H54 (cell line): ENCODE measurements at regions not wholly inside any gene's neighbourhood (a gene's known extent, or its start where the extent isn't known, plus 50 kb on each side); places are given as distances from the start of the nearest gene placed in this dataset.

Source experiments
- DNase-seq: peaks from one replicate; pipeline ENCODE4 v3.0.0; 2011; ENCODE audit warnings: low spot score, mixed read lengths; ENCODE audit not compliant: insufficient read length
- FAIRE-seq: peaks from 3 replicates; lab custom pipeline; 2011; peaks lifted over from hg19 to GRCh38; lab: Jason Lieb, UNC
- POLR2A ChIP-seq: IDR thresholded peaks from 2 replicates; pipeline ENCODE4 v1.6.1; 2011; ENCODE audit warnings: low read depth, mild to moderate bottlenecking, low read length

- no peak for TF ChIP-seq POLR2A
- no peak for DNase-seq
- no peak for FAIRE-seq
Observed at GRCh38 chr6:85826997-85827396, 184.3 kb upstream of the SYNCRIP start.

- TF ChIP-seq POLR2A: no peak
- DNase-seq (no peak), FAIRE-seq (no peak)
Observed at GRCh38 chr6:85824329-85824728, 181.6 kb upstream of the SYNCRIP start.

DNA sequence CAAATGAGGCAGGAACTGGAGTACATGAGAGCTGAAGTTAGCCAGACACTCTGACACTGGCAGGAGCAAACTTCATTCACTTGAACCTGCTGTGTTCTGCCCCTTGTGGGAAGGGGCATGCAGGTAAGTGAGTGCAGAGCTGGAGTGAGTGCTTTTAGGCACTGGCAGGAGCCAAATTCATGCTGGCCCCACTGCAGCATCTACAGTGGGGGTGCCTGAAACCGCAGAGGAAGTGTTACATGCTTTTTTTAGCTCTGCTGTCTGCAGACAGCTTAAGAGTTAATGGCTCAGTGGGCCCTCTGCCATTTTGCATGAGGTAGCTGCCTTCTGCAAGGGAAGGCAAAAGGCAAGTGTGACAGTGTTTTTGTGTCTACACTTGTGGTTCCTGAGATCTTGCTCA is 167.9 kb upstream of the SYNCRIP start:
- no peak for TF ChIP-seq POLR2A
- no peak for DNase-seq

DNA sequence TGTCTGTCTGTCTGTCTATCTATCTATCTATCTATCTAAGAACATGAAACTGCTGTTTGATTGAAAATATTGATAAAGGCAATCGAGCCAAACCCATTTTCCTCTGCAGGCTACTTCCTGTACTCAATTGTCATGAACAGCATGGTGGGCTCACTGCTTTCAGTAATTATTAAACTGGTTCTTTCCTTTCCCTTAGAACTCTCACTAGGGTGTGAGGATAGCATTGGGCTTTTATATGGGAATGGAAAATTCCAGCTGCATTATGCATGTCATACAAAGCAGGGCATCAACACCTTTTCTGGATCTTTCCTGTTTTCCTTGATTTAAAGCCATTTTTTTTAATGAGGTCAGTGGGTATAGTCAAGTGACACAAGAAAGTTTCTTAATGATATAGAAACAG is 161.0 kb upstream of the SYNCRIP start:
- no peak for FAIRE-seq
- DNase-seq: no peak
- no peak for TF ChIP-seq POLR2A

More for the DNA sequence above, 167.9 kb upstream of the SYNCRIP start:
- FAIRE-seq: no peak

GRCh38 chr6:85802162-85802561 is 159.5 kb upstream of the SYNCRIP start:
- no peak for FAIRE-seq
- no peak for DNase-seq
- TF ChIP-seq POLR2A: no peak

DNA sequence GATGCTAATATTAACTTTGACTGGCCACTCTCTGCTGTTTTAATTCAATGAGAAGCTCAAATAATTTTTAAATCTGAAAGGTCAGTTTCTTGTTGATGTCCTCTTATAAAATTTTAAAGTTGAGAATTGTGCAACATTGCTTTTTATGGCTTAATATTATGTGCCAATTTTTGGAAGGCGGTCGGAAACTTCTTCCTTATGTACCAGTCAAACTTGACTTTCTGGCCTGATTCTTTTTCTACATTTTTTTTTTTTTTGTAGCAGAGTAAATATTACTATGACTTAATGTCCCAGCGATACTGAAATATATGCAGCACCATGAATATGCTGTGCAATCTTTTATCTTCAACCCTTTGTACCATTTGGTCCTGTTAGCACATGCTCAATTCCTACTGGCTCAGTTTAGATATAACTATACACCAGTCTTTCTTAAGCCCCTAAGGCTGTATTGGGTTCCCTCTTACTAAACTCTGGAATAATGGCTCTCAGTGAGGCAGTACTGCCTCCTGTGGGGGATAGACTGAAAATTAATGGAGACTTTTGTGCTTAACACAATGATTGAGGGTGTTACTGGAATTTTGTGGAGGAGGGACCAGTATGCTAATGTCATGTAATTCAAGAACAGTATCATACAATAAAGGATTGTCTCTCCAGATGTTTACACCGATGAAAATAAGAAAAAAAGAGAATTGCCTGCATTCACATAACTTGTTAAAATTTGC is 156.4 kb upstream of the SYNCRIP start:
- FAIRE-seq: no peak

GRCh38 chr6:85797993-85798392 is 155.3 kb upstream of the SYNCRIP start:
- FAIRE-seq: no peak
- no peak for DNase-seq
- TF ChIP-seq POLR2A: no peak

More for the DNA sequence above, 156.4 kb upstream of the SYNCRIP start:
- no peak for DNase-seq
- TF ChIP-seq POLR2A: no peak

DNA sequence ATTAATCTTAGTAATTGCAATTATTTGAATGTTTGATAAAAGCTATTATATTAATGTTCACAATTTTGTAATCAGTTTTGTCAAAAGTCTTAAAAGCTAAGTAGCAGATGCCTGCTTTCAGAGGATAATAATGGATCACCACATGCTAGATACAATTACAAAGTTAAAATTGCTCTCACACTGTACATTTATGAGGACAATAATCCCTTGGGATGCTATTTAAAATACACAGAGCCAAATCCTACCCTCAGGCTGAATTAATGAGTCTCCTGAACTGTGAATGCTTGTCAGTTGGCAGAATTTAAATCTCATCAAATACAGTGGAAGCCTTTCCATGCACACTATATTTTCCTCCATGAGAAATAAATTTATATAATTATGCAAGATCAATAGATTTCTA is 153.3 kb upstream of the SYNCRIP start:
- FAIRE-seq (no peak), DNase-seq (no peak)
- no peak for TF ChIP-seq POLR2A

DNA sequence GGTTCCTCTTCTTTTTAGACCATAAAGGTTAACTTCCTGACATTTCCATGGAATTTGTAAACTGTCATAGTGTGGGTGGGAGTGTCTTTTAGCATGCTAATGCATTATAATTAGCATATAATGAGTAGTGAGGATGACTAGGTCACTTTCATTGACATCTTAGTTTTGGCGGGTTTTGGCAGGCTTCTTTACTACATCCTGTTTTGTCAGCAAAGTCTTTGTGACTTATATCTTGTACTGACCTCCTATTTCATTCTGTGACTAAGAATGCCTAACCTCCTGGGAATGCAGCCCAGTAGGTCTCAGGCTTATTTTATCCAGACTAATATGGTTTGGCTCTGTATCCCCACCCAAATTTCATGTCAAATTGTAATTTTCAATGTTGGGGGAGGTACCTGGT is 149.6 kb upstream of the SYNCRIP start:
- DNase-seq (no peak), FAIRE-seq (no peak)
- no peak for TF ChIP-seq POLR2A

- FAIRE-seq: no peak
- TF ChIP-seq POLR2A: no peak
Observed at GRCh38 chr6:85775883-85776282, 133.2 kb upstream of the SYNCRIP start.

GRCh38 chr6:85772641-85773040 is 130.0 kb upstream of the SYNCRIP start:
- TF ChIP-seq POLR2A: no peak
- FAIRE-seq (no peak), DNase-seq (no peak)

More at GRCh38 chr6:85775883-85776282, 133.2 kb upstream of the SYNCRIP start:
- no peak for DNase-seq

DNA sequence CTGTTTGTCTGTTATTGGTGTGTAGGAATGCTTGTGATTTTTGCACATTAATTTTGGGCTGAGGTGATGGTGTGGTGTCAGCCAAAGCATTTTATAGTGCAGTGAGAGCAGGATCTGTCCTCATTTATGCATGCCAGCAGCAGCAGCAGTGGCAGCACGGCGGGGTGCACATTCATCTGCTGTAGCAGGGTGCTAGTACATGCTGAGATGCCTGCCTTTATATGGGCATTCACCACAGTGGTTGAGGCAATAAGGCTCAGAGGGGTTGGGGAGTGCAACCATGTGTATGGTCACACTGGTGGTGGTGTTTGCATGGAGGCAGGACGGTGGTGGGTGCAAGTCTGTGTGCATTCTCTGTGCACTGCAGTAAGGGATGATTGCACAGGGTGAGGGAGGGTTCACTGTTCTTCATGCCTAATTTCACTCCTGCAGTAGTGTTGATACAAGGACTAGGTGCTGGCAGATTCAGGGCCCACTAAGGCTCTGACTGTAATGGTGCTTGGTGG is 129.3 kb upstream of the SYNCRIP start:
- FAIRE-seq: no peak
- TF ChIP-seq POLR2A: no peak
- no peak for DNase-seq

GRCh38 chr6:85771455-85771854 is 128.8 kb upstream of the SYNCRIP start:
- DNase-seq (no peak), FAIRE-seq (no peak)

GRCh38 chr6:85764844-85765243 is 122.2 kb upstream of the SYNCRIP start:
- DNase-seq: no peak
- TF ChIP-seq POLR2A: no peak
- FAIRE-seq: peak; percentile 36

More at GRCh38 chr6:85771455-85771854, 128.8 kb upstream of the SYNCRIP start:
- no peak for TF ChIP-seq POLR2A

DNA sequence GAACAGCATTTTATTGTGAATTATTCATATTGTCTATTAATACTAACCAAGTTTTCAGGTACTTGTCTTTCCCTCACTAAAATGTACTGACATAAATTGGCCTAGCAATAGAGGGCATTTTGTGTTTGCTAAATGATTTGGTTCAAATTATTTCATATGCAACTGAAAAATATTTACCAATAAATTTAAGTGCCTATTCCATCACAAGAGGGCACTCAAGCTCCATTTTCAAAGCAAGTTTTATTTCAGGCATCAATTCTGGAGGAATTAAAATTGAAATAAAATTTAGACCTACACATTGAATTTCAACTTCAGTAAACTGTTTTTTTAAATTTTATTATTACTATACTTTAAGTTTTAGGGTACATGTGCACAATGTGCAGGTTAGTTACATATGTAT is 114.3 kb upstream of the SYNCRIP start:
- peak; percentile 36 for FAIRE-seq
- DNase-seq: no peak
- no peak for TF ChIP-seq POLR2A
